Astrocyte (in vitro differentiated cells and primary cell): ENCODE measurements at regions not wholly inside any gene's neighbourhood (a gene's known extent, or its start where the extent isn't known, plus 50 kb on each side); places are given as distances from the start of the nearest gene placed in this dataset.

Experiments
- DNase-seq: peaks from one replicate; pipeline ENCODE4 v3.0.0-alpha.2; 2010; ENCODE audit warnings: low read depth
- FAIRE-seq: peaks from 2 replicates; lab custom pipeline; 2011; peaks lifted over from hg19 to GRCh38; lab: Jason Lieb, UNC
- H2AFZ ChIP-seq: 2 replicates; pipeline ENCODE4 v1.6.0; 2012; ENCODE audit warnings: low read depth, low read length, inconsistent platforms
- H3K27ac ChIP-seq: 2 replicates; pipeline ENCODE4 v1.5.1; 2011; ENCODE audit warnings: low read depth, low read length, inconsistent platforms
- H3K27me3 ChIP-seq: 2 replicates; pipeline ENCODE4 v1.6.0; 2011; ENCODE audit warnings: low read length, inconsistent platforms; ENCODE audit not compliant: insufficient read depth
- H3K36me3 ChIP-seq: 2 replicates; pipeline ENCODE4 v1.5.1; 2011; ENCODE audit warnings: low read length, inconsistent platforms; ENCODE audit not compliant: insufficient read depth
- H3K4me1 ChIP-seq: 2 replicates; pipeline ENCODE4 v1.5.1; 2011; ENCODE audit warnings: low read length, inconsistent platforms; ENCODE audit not compliant: insufficient read depth
- H3K4me2 ChIP-seq: 2 replicates; pipeline ENCODE4 v1.6.0; 2012; ENCODE audit warnings: low read length, inconsistent platforms
- H3K4me3 ChIP-seq: 2 replicates; pipeline ENCODE4 v1.5.1; 2011; ENCODE audit warnings: low read depth, mild to moderate bottlenecking, low read length, inconsistent platforms; ENCODE audit not compliant: insufficient read depth
- H3K79me2 ChIP-seq: 2 replicates; pipeline ENCODE4 v1.6.0; 2012; ENCODE audit warnings: mild to moderate bottlenecking, low read length, inconsistent platforms; ENCODE audit not compliant: insufficient read depth
- H3K9ac ChIP-seq: 2 replicates; pipeline ENCODE4 v1.6.0; 2012; ENCODE audit warnings: mild to moderate bottlenecking, low read length, inconsistent platforms
- H3K9me3 ChIP-seq: 2 replicates; pipeline ENCODE4 v1.5.1; 2012; ENCODE audit warnings: low read depth, mild to moderate bottlenecking, low read length, inconsistent platforms; ENCODE audit not compliant: insufficient read depth
- H4K20me1 ChIP-seq: 2 replicates; pipeline ENCODE4 v1.6.0; 2012; ENCODE audit warnings: low read length, inconsistent platforms; ENCODE audit not compliant: insufficient read depth
- H3K27ac Mint-ChIP-seq: one replicate; pipeline ENCODE4 v1.8.0; 2021; ENCODE audit warnings: mild to moderate bottlenecking, mixed read lengths; ENCODE audit not compliant: unreplicated experiment
- H3K27me3 Mint-ChIP-seq: one replicate; pipeline ENCODE4 v1.8.0; 2021; ENCODE audit warnings: low read depth, mixed read lengths; ENCODE audit not compliant: unreplicated experiment
- H3K36me3 Mint-ChIP-seq: one replicate; pipeline ENCODE4 v1.8.0; 2021; ENCODE audit warnings: low read depth, mixed read lengths; ENCODE audit not compliant: unreplicated experiment
- H3K4me1 Mint-ChIP-seq: one replicate; pipeline ENCODE4 v1.8.0; 2021; ENCODE audit warnings: low read depth, mixed read lengths; ENCODE audit not compliant: unreplicated experiment
- H3K4me3 Mint-ChIP-seq: one replicate; pipeline ENCODE4 v1.8.0; 2021; ENCODE audit warnings: mild to moderate bottlenecking, moderate library complexity, mixed read lengths; ENCODE audit not compliant: unreplicated experiment
- H3K9me3 Mint-ChIP-seq: one replicate; pipeline ENCODE4 v1.8.0; 2021; ENCODE audit warnings: mild to moderate bottlenecking, mixed read lengths; ENCODE audit not compliant: unreplicated experiment
- CTCF ChIP-seq: IDR thresholded peaks from 2 replicates; pipeline ENCODE4 v1.5.1; 2011; ENCODE audit warnings: low read depth, mild to moderate bottlenecking, inconsistent platforms, low read length, moderate library complexity; ENCODE audit not compliant: insufficient read depth
- EZH2 ChIP-seq: IDR thresholded peaks from 2 replicates; pipeline ENCODE4 v1.6.1; 2012; ENCODE audit warnings: mild to moderate bottlenecking, low read length, inconsistent platforms; ENCODE audit not compliant: insufficient read depth

- Histone ChIP-seq H2AFZ (no peak overlapping the region), H3K9me3 (no peaks in the 10 kb centered on the region), H3K4me1 (peaks cover under 1% of the 10 kb centered on the region), H3K79me2 (no peaks in the 10 kb centered on the region), H3K4me2 (no peak overlapping the region), H3K27me3 (no peaks in the 10 kb centered on the region), H3K9ac (no peak overlapping the region), H3K36me3 (no peaks in the 10 kb centered on the region), H3K27ac (no peak overlapping the region), H3K4me3 (no peak overlapping the region), H4K20me1 (no peaks in the 10 kb centered on the region)
- Mint-ChIP-seq H3K4me1 (no peaks in the 10 kb centered on the region), H3K27ac (no peak overlapping the region), H3K4me3 (no peak overlapping the region), H3K9me3 (no peaks in the 10 kb centered on the region), H3K36me3 (no peaks in the 10 kb centered on the region), H3K27me3 (peaks cover 2% of the 10 kb centered on the region)
- no peak for TF ChIP-seq CTCF
- no peak for TF ChIP-seq EZH2
- DNase-seq (no peak), FAIRE-seq (no peak)
Observed at GRCh38 chr3:66615643-66616301, 115.0 kb upstream of the LRIG1 start.

GRCh38 chr3:66617351-66617750 lies 116.5 kb upstream of the LRIG1 start:
- Histone ChIP-seq H3K36me3 (no peaks in the 10 kb centered on the region), H3K27me3 (no peaks in the 10 kb centered on the region), H3K4me1 (no peaks in the 10 kb centered on the region), H3K4me3 (no peak overlapping the region), H2AFZ (no peak overlapping the region), H3K4me2 (no peak overlapping the region), H3K9me3 (no peaks in the 10 kb centered on the region), H3K79me2 (no peaks in the 10 kb centered on the region), H3K27ac (no peak overlapping the region), H4K20me1 (no peaks in the 10 kb centered on the region), H3K9ac (no peak overlapping the region)
- TF ChIP-seq CTCF, result no peak
- TF ChIP-seq EZH2, result no peak
- Mint-ChIP-seq H3K4me3 (no peak overlapping the region), H3K4me1 (no peaks in the 10 kb centered on the region), H3K36me3 (no peaks in the 10 kb centered on the region), H3K27ac (no peak overlapping the region), H3K27me3 (peaks cover 2% of the 10 kb centered on the region), H3K9me3 (no peaks in the 10 kb centered on the region)
- DNase-seq (no peak), FAIRE-seq (no peak)

GRCh38 chr3:66618066-66618465 lies 117.2 kb upstream of the LRIG1 start:
- Histone ChIP-seq H3K27ac (no peak overlapping the region), H3K9me3 (no peaks in the 10 kb centered on the region), H2AFZ (no peak overlapping the region), H3K4me1 (no peaks in the 10 kb centered on the region), H3K4me3 (no peak overlapping the region), H3K79me2 (no peaks in the 10 kb centered on the region), H3K4me2 (peak overlapping the region; percentile 2), H3K27me3 (no peaks in the 10 kb centered on the region), H3K36me3 (no peaks in the 10 kb centered on the region), H4K20me1 (no peaks in the 10 kb centered on the region), H3K9ac (no peak overlapping the region)
- TF ChIP-seq CTCF (no peak), EZH2 (no peak)
- H3K36me3 Mint-ChIP-seq, result no peaks in the 10 kb centered on the region
- H3K27me3 Mint-ChIP-seq, result peaks cover 2% of the 10 kb centered on the region
- no peaks in the 10 kb centered on the region for H3K4me1 Mint-ChIP-seq
- H3K4me3 Mint-ChIP-seq, result no peak overlapping the region
- H3K27ac Mint-ChIP-seq, result no peak overlapping the region
- DNase-seq (peak; percentile 52), FAIRE-seq (no peak)
- no peaks in the 10 kb centered on the region for H3K9me3 Mint-ChIP-seq
